Keratinocyte (primary cell): ENCODE measurements at regions not wholly inside any gene's neighbourhood (a gene's known extent, or its start where the extent isn't known, plus 50 kb on each side); places are given as distances from the start of the nearest gene placed in this dataset.

ENCODE experiments used
- DNase-seq: peaks from one replicate; pipeline ENCODE4 v3.0.0-alpha.2; 2011; ENCODE audit warnings: low read depth, missing footprints, low spot score
- FAIRE-seq: peaks from 2 replicates; lab custom pipeline; 2011; peaks lifted over from hg19 to GRCh38; lab: Jason Lieb, UNC
- H2AFZ ChIP-seq: 2 replicates; pipeline ENCODE4 v1.6.0; 2012; ENCODE audit warnings: low read length, control low read depth, inconsistent platforms; ENCODE audit not compliant: control insufficient read depth
- H3K27ac ChIP-seq: 2 replicates; pipeline ENCODE4 v1.5.1; 2011; ENCODE audit warnings: low read length; ENCODE audit not compliant: control insufficient read depth, insufficient read depth
- H3K27me3 ChIP-seq: 3 replicates; pipeline ENCODE4 v1.6.0; 2011; ENCODE audit warnings: low read length; ENCODE audit not compliant: control insufficient read depth, insufficient read depth; ENCODE audit errors: extremely low read depth
- H3K36me3 ChIP-seq, 2 experiments: 2 replicates in 1 of 2; 3 replicates in 1 of 2; pipeline ENCODE4 v1.5.1; 2011; ENCODE audit warnings: low read length in 2 of 2, mild to moderate bottlenecking in 1 of 2; ENCODE audit not compliant: control insufficient read depth in 2 of 2, insufficient read depth in 2 of 2; ENCODE audit errors: extremely low read depth in 1 of 2
- H3K4me1 ChIP-seq: 3 replicates; pipeline ENCODE4 v1.5.1; 2011; ENCODE audit warnings: low read length; ENCODE audit not compliant: control insufficient read depth, insufficient read depth; ENCODE audit errors: extremely low read depth
- H3K4me2 ChIP-seq: 3 replicates; pipeline ENCODE4 v1.6.0; 2011; ENCODE audit warnings: low read depth, low read length; ENCODE audit not compliant: control insufficient read depth, insufficient read depth; ENCODE audit errors: extremely low read depth
- H3K4me3 ChIP-seq, 3 experiments: fragments of 200-600 bp in 1 of 3; sonication (generic) in 1 of 3; 2 replicates in 2 of 3; 3 replicates in 1 of 3; pipeline ENCODE4 v1.5.1; 2011 to 2016; ENCODE audit warnings: low read length in 3 of 3, mild to moderate bottlenecking in 3 of 3, control low read depth in 2 of 3, inconsistent platforms in 1 of 3, low read depth in 1 of 3, mixed read lengths in 1 of 3, mixed run types in 1 of 3, moderate library complexity in 1 of 3; ENCODE audit not compliant: control insufficient read depth in 2 of 3, insufficient read depth in 2 of 3; ENCODE audit errors: extremely low read depth in 1 of 3
- H3K79me2 ChIP-seq: 2 replicates; pipeline ENCODE4 v1.6.0; 2012; ENCODE audit warnings: low read length; ENCODE audit not compliant: control insufficient read depth, insufficient read depth
- H3K9ac ChIP-seq: 3 replicates; pipeline ENCODE4 v1.6.0; 2011; ENCODE audit warnings: low read length; ENCODE audit not compliant: control insufficient read depth, insufficient read depth; ENCODE audit errors: extremely low read depth
- H3K9me1 ChIP-seq: 3 replicates; pipeline ENCODE4 v1.6.0; 2011; ENCODE audit warnings: low read length; ENCODE audit not compliant: control insufficient read depth, insufficient read depth; ENCODE audit errors: extremely low read depth
- H3K9me3 ChIP-seq: 2 replicates; pipeline ENCODE4 v1.5.1; 2012; ENCODE audit warnings: low read depth, low read length; ENCODE audit not compliant: control insufficient read depth
- H4K20me1 ChIP-seq: 3 replicates; pipeline ENCODE4 v1.6.0; 2011; ENCODE audit warnings: low read length; ENCODE audit not compliant: control insufficient read depth, insufficient read depth; ENCODE audit errors: extremely low read depth
- CTCF ChIP-seq, 3 experiments: IDR thresholded peaks in 1 of 3; conservative IDR thresholded peaks in 1 of 3; optimal IDR thresholded peaks in 1 of 3; 2 replicates in 2 of 3; 3 replicates in 1 of 3; pipeline versions ENCODE3 to v1.5.1; 2011; ENCODE audit warnings: low read length in 3 of 3, mild to moderate bottlenecking in 3 of 3, moderate library complexity in 2 of 3, control low read depth in 1 of 3, inconsistent platforms in 1 of 3; ENCODE audit not compliant: insufficient read depth in 2 of 3; ENCODE audit errors: extremely low read depth in 1 of 3
- EZH2 ChIP-seq: IDR thresholded peaks from one replicate; pipeline ENCODE4 v1.6.1; 2012; ENCODE audit warnings: inconsistent platforms, mild to moderate bottlenecking, low read length, moderate library complexity
- dilution Hi-C: fragments of 300-500 bp; cut with MboI; formaldehyde crosslinking; loops from one replicate; pipeline ENCODE4 v1.7.0; 2020; ENCODE audit warnings: low sequenced_read_pairs; ENCODE audit not compliant: extremely low pct_ligation_motif_present

GRCh38 chr13:81773263-81773662 is 1432.3 kb upstream of the SPRY2 start:
- Histone ChIP-seq H3K79me2 (no peaks in the 10 kb centered on the region), H4K20me1 (no peaks in the 10 kb centered on the region), H3K9me1 (no peaks in the 10 kb centered on the region), H3K4me1 (no peaks in the 10 kb centered on the region), H3K36me3 (no peaks in the 10 kb centered on the region), H3K9ac (no peak overlapping the region), H3K4me3 (no peak overlapping the region), H3K27ac (no peak overlapping the region), H3K4me2 (no peak overlapping the region), H3K9me3 (no peaks in the 10 kb centered on the region), H2AFZ (no peak overlapping the region), H3K27me3 (no peaks in the 10 kb centered on the region)
- FAIRE-seq (no peak), DNase-seq (no peak)
- TF ChIP-seq CTCF (optimal IDR thresholded peaks at IDR 0.05 in 1 of 3, IDR thresholded peaks at IDR 0.05 in 1 of 3, conservative IDR thresholded peaks at IDR 0.05 in 1 of 3; ENCODE audit: extremely low read depth in 1 of 3, insufficient read depth in 2 of 3, low read length in 3 of 3), result no peak
- TF ChIP-seq EZH2, result no peak
- dilution Hi-C loops, result no loop called here

- Histone ChIP-seq H3K9me3 (no peaks in the 10 kb centered on the region), H3K9ac (no peak overlapping the region), H3K79me2 (no peaks in the 10 kb centered on the region), H3K36me3 (no peaks in the 10 kb centered on the region), H2AFZ (no peak overlapping the region), H3K4me3 (no peak overlapping the region), H3K27ac (no peak overlapping the region), H3K4me2 (no peak overlapping the region), H3K4me1 (no peaks in the 10 kb centered on the region), H3K9me1 (no peaks in the 10 kb centered on the region), H4K20me1 (no peaks in the 10 kb centered on the region), H3K27me3 (no peaks in the 10 kb centered on the region)
- no peak for FAIRE-seq
- dilution Hi-C loops, result no loop called here
- TF ChIP-seq CTCF (optimal IDR thresholded peaks at IDR 0.05 in 1 of 3, IDR thresholded peaks at IDR 0.05 in 1 of 3, conservative IDR thresholded peaks at IDR 0.05 in 1 of 3; ENCODE audit: extremely low read depth in 1 of 3, insufficient read depth in 2 of 3, low read length in 3 of 3) (no peak), EZH2 (no peak)
- no peak for DNase-seq
Observed at GRCh38 chr13:81771951-81772350, 1431.0 kb upstream of the SPRY2 start.
